Activated CD4-positive, alpha-beta T cell treated with anti-CD3 and anti-CD28 coated beads, Interleukin-2, amount 50 U/mL, for 24 hours (primary cell): ENCODE measurements at regions not wholly inside any gene's neighbourhood (a gene's known extent, or its start where the extent isn't known, plus 50 kb on each side); places are given as distances from the start of the nearest gene placed in this dataset.
"Not testable (repeated sequence)": the region's sequence is repeated elsewhere in the genome, so short reads cannot be mapped to it uniquely, and the experiment has no call there.

ENCODE experiments used
- DNase-seq, 2 donors: peaks; one replicate each; pipeline ENCODE4 v3.0.0-alpha.2; 2020; ENCODE audit warnings: low read depth in 1 of 2, low spot score in 1 of 2

- DNase-seq, result no peak
These were observed 482.1 kb upstream of the ZNF608 start for GRCh38 chr5:125228363-125229070.

GRCh38 chr5:125229556-125229955, 483.1 kb upstream of the ZNF608 start:
- no peak for DNase-seq

DNA sequence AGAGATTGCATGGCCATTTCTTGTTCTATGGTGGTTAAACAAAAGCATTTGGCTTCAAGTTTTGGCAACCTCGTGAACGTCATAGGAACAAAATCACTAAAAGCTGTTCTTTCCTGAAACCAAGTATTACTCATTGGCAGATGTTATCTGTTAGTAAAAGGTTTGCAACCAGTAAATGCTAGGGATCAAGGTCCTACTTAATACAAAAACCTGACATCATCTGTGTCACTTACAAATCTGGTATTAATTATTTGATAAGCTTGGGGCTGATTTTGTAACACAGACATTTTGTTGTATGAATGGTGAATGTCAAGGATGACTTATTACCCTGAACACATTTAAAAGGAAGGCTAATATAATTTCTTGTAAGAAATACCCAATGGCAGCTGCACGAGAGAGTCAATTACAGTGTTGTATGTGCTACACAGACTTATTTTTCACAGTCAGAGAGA, 486.4 kb upstream of the ZNF608 start:
- no peak for DNase-seq

GRCh38 chr5:125233944-125234343, 487.5 kb upstream of the ZNF608 start:
- DNase-seq, result no peak

DNA sequence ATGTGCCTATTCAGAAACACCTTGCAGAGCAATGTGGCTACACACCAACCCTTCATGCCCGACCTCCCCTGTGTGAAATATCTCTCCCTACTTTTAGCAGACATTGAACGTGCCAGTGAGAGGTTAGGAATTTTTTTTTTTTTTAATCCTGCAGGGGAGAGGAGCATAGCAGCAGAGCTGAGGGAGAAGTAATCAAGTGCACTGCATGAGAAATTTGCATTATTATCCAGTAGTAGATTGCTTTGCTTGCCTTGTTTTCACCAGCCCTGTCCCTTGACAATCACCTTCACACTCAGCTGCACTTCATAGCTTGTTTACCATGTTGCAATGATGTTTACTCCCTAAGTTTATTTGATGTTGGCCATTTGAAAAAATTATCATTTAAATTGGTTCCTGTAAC, 489.6 kb upstream of the ZNF608 start:
- no peak for DNase-seq

- no peak for DNase-seq
These were observed 490.5 kb upstream of the ZNF608 start for GRCh38 chr5:125236981-125237380.

DNA sequence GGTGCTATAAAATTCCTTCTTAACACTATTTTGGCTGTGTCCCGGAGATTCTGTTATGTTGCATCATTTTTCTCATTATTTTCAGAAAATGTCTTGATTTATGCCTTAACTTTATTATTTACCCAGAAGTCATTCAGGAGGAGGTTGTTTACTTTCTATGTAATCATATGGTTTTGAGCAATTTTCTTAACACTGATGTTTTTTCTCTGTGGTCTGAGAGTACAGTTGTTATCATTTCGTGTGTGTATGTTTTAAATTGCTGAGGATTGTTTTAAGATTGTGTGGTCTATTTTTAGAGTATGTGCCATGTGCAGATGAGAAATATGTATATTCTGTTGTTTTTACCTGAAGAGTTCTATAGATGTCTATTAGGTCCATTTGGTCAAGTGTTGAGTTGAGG, 498.1 kb upstream of the ZNF608 start:
- no peak for DNase-seq

- DNase-seq, result no peak
These were observed 498.8 kb upstream of the ZNF608 start for GRCh38 chr5:125245216-125245615.

GRCh38 chr5:125249400-125249799, 503.0 kb upstream of the ZNF608 start:
- DNase-seq, result no peak

- DNase-seq, result no peak
These were observed 505.3 kb upstream of the ZNF608 start for GRCh38 chr5:125251703-125252102.

DNA sequence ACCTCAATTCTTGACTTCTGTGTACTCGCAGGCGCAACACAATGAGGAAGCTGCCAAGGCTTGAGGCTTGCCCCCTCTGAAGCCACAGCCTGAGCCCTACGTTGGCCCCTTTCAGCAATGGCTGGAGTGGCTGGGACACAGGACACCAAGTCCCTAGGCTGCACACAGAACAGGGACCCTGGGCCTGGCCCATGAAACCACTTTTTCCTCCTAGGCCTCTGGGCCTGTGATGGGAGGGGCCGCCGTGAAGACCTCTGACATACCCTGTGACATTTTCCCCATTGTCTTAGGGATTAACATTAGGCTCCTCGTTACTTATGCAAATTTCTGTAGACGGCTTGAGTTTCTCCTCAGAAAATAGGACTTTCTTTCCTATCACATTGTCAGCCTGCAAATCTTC, 507.2 kb upstream of the ZNF608 start:
- DNase-seq, result not testable (repeated sequence)

DNA sequence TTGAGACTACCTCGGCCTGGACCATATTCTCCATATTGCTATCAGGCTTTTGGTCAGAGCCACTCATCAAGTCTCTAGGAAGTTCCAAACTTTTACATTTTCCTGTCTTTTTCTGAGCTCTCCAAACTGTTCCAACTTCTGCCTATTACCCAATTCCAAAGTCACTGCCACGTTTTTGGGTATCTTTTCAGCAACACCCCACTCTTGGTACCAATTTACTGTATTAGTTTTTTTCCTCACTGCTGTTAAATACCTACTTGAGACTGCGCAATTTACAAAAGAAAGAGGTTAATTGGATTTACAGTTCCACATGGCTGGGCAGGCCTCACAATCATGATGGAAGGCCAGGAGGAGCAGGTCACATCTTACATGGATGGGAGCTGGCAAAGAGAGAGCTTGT, 507.8 kb upstream of the ZNF608 start:
- DNase-seq, result no peak

DNA sequence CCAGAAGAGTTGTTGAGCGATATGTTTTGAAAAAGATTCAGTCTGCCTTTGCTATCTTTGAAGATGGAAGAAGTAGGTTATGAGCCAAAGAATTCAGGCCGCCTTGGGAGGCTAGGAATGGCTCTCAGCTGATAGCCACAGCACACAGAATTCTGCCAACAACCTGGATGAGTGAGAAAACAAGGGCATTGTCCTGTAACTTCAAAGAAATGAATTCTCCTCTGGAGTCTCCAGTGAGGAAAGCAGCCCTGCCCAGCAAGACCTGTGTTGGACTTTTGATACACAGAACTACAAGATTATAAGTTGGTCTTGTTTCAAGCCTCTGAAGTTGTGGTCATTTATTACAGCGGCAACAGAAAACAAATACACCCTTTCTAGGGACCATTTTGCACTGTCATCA, 509.9 kb upstream of the ZNF608 start:
- DNase-seq, result no peak

GRCh38 chr5:125257057-125257972, 510.9 kb upstream of the ZNF608 start:
- no peak for DNase-seq

- no peak for DNase-seq
These were observed 511.6 kb upstream of the ZNF608 start for GRCh38 chr5:125257997-125258396.

- no peak for DNase-seq
These were observed 512.2 kb upstream of the ZNF608 start for GRCh38 chr5:125258615-125259014.

DNA sequence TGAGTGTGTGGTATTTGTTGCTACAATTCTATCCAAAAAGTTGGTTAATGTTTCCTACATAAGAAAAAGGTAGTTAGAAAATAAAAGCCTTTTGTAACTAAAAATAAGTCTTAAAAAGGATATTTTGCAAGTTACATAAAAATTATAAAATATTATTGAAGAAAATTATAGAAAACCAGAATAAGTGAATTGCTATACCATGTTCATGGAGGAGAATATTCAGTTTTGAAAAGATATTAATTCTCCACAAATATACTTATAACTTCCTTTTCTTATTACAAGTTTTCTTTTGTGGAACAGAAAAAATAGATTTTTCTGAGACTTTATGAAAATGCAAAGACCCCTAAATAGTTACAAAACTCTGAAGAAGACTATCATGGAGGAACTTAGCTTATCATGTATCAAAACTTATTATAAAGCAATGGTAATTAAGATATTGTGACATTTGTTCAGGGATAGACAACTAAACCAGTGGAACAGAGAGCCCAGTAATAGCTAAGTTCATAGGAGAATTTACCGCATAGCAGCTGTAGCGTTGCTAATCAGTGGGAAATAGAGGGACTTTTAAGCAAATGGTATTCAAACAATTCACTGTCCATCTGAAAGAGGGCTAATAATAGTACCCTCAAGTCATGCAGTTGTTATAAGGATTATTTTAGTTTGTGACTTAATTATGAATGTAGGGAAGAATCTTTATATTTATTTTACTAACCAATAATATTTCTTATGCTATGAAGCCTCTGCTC, 515.2 kb upstream of the ZNF608 start:
- DNase-seq, result no peak

DNA sequence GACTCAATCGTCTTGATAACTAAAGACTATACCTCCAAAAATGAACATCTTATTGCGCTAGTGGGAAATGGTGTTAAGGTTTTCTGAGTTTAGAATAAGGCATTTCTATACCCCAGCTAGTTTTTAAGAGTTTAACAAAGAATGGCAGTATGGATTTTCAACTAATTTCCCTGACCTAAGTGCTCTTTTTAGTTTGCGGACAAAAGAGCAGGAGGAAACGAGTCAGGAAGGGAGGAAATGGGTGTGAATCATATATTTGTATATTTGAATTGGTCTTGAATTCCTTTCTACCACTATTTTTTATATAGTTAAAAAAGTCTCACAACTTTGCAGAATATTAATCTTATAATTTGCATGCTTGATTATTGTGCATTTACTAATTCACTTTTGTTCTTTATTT, 516.3 kb upstream of the ZNF608 start:
- no peak for DNase-seq

- DNase-seq, result no peak
These were observed 516.9 kb upstream of the ZNF608 start for GRCh38 chr5:125263356-125263755.

DNA sequence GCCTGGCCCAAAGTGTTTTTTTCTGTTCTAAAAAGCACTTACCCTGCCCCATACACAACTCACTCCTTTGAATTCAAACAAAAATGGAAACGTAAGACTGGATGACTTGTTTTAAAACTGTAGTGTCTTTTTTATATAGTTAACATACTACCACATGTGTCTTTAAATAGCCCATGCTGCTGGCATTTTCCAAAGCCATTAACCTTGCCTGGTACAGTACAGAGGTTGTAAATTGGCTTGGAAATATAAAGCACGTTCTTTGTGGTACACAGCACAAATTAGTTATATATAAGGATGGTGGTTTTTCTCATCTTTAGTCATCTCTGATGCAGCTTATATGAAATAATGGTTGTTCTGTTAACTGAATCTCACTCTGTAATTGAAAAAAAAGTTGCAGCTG, 519.7 kb upstream of the ZNF608 start:
- DNase-seq, result no peak

DNA sequence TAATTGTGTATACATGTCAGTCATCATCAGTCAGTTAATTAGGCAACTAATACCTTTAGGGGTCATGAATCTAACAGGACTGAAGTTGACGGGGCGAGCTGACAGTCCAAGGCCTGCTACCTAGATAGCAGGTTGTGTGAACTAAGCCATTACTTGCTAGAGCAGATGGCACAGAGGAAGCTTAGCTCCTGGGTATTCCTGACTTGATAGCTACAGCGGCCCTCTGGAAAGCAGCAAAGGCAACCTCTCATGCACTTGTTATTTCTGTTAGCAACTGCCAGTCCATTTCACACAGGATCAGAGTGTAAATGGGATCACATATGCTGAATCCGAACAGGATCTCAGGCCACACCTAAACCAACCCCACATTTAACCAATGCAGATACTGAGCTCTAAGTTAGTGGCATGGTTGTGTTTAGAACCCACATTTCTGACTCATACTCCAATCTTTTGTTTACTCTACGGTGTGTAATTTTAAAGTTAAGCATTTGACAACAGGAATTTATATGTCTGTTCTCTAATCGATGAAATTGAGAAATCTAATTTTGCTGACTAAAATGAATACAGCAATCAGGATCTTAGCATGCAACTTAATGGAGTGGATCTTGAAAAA, 521.3 kb upstream of the ZNF608 start:
- DNase-seq, result no peak
